GM20431 (cell line): ENCODE measurements at regions not wholly inside any gene's neighbourhood (a gene's known extent, or its start where the extent isn't known, plus 50 kb on each side); places are given as distances from the start of the nearest gene placed in this dataset.
"Not testable (repeated sequence)": the region's sequence is repeated elsewhere in the genome, so short reads cannot be mapped to it uniquely, and the experiment has no call there.

Source experiments
- in situ Hi-C: fragments of 300-500 bp; cut with MseI, MboI; formaldehyde crosslinking; loops from one replicate; pipeline ENCODE4 v1.15.0; 2020; ENCODE audit warnings: low sequenced_read_pairs; ENCODE audit not compliant: unreplicated experiment

- in situ Hi-C loops = loop anchor here (25.0 kb wide), 1 partner anchor 308 kb away; no protein-coding TSS in a partner anchor
Observed at GRCh38 chr6:135129136-135129856, 51.8 kb upstream of the MYB start.

GRCh38 chr6:135128268-135128914 is 52.7 kb upstream of the MYB start:
- in situ Hi-C loops = loop anchor here (25.0 kb wide), 1 partner anchor 309 kb away; no protein-coding TSS in a partner anchor

- in situ Hi-C loops = loop anchor here (25.0 kb wide), 1 partner anchor 311 kb away; no protein-coding TSS in a partner anchor
Observed at GRCh38 chr6:135126729-135127128, 54.4 kb upstream of the MYB start.

GRCh38 chr6:135126034-135126433 is 55.1 kb upstream of the MYB start:
- in situ Hi-C loops = loop anchor here (25.0 kb wide), 1 partner anchor 311 kb away; no protein-coding TSS in a partner anchor

GRCh38 chr6:135121434-135121833 is 59.7 kb upstream of the MYB start:
- in situ Hi-C loops = no loop called here

- in situ Hi-C loops = no loop called here
Observed at GRCh38 chr6:135118134-135118730, 62.9 kb upstream of the MYB start.

- in situ Hi-C loops = no loop called here
Observed at GRCh38 chr6:135117413-135117968, 62.9 kb upstream of the HBS1L start.

- in situ Hi-C loops = no loop called here
Observed at GRCh38 chr6:135116571-135116970, 61.9 kb upstream of the HBS1L start.

- in situ Hi-C loops = no loop called here
Observed at GRCh38 chr6:135115834-135116233, 61.2 kb upstream of the HBS1L start.

- in situ Hi-C loops = no loop called here
Observed at GRCh38 chr6:135115411-135115810, 60.8 kb upstream of the HBS1L start.

- in situ Hi-C loops = no loop called here
Observed at GRCh38 chr6:135114355-135115145, 59.9 kb upstream of the HBS1L start.

GRCh38 chr6:135113860-135114259 is 59.2 kb upstream of the HBS1L start:
- in situ Hi-C loops = no loop called here

GRCh38 chr6:135112951-135113350 is 58.3 kb upstream of the HBS1L start:
- in situ Hi-C loops = not testable (repeated sequence)

GRCh38 chr6:135110261-135110781 is 55.7 kb upstream of the HBS1L start:
- in situ Hi-C loops = not testable (repeated sequence)

GRCh38 chr6:135109761-135110160 is 55.1 kb upstream of the HBS1L start:
- in situ Hi-C loops = no loop called here

GRCh38 chr6:135108692-135109091 is 54.1 kb upstream of the HBS1L start:
- in situ Hi-C loops = no loop called here

- in situ Hi-C loops = no loop called here
Observed at GRCh38 chr6:135106611-135107010, 52.0 kb upstream of the HBS1L start.

GRCh38 chr6:135105710-135106109 is 51.1 kb upstream of the HBS1L start:
- in situ Hi-C loops = no loop called here

- in situ Hi-C loops = no loop called here
Observed at GRCh38 chr6:135105299-135105698, 50.7 kb upstream of the HBS1L start.
